K562 (cell line): ENCODE measurements at regions not wholly inside any gene's neighbourhood (a gene's known extent, or its start where the extent isn't known, plus 50 kb on each side); places are given as distances from the start of the nearest gene placed in this dataset.

Source experiments
- ATAC-seq: fragments of 200-7000 bp; cut with Tn5 transposase; 3 replicates; pipeline ENCODE4 v1.9.1; 2020; ENCODE audit warnings: moderate library complexity
- BruUV-seq: library from RNA; stranded (reverse); fragments of 400-500 nt; replicated peaks from 2 replicates; lab custom pipeline; 2021; lab: Mats Ljungman, UMichigan
- CTCF ChIA-PET: fragments of 300-600 bp; formaldehyde crosslinking; extraction: SDS; loops from one replicate; lab custom pipeline; 2021; ENCODE audit warnings: low intra/inter-chr PET ratio; lab: Yijun Ruan, JAX
- POLR2A ChIA-PET: fragments of 300-600, 350-650 bp; sonication (Branson Sonifier 250); formaldehyde crosslinking; extraction: SDS; loops from one replicate; lab custom pipeline; 2021; ENCODE audit warnings: antibody characterized with exemption, inconsistent platforms; lab: Yijun Ruan, JAX
- DNase-seq, 4 experiments: peaks; one replicate each; pipeline versions ENCODE4 v3.0.0 to v3.0.0-alpha.2; 2011 to 2018; ENCODE audit warnings: low spot score in 3 of 4, mixed read lengths in 3 of 4; ENCODE audit errors: extremely low read depth in 1 of 4
- FAIRE-seq: peaks from 2 replicates; lab custom pipeline; 2011; peaks lifted over from hg19 to GRCh38; lab: Jason Lieb, UNC
- H2AFZ ChIP-seq: 2 replicates; pipeline ENCODE4 v1.6.0; 2011; ENCODE audit warnings: low read depth, low read length, control low read depth, inconsistent platforms
- H3K27ac ChIP-seq: fragments of 200-600 bp; 3 replicates; pipeline ENCODE4 v1.8.0; 2011; ENCODE audit warnings: low read depth, mild to moderate bottlenecking, control low read depth, inconsistent platforms, low read length, moderate library complexity, mixed read lengths; ENCODE audit errors: extremely low read depth
- H3K27me3 ChIP-seq, 2 experiments: fragments of 300-600 bp in 1 of 2; 2 replicates in 1 of 2; 3 replicates in 1 of 2; pipeline versions ENCODE4 v1.6.0 to v1.8.0; 2011; ENCODE audit warnings: inconsistent platforms in 2 of 2, low read length in 2 of 2, mild to moderate bottlenecking in 1 of 2, mixed read lengths in 1 of 2, moderate library complexity in 1 of 2; ENCODE audit not compliant: control insufficient read depth in 2 of 2, insufficient read depth in 2 of 2
- H3K36me3 ChIP-seq: fragments of 300-600 bp; 3 replicates; pipeline ENCODE4 v1.8.0; 2011; ENCODE audit warnings: mild to moderate bottlenecking, low read length, inconsistent platforms; ENCODE audit not compliant: control insufficient read depth, insufficient read depth
- H3K4me1 ChIP-seq, 2 experiments: fragments of 200-600 bp in 1 of 2; replicated peaks in 1 of 2; 2 replicates in 1 of 2; 3 replicates in 1 of 2; pipeline versions ENCODE4 v1.5.1 to v1.8.0; 2011; ENCODE audit warnings: inconsistent platforms in 2 of 2, low read length in 2 of 2, mild to moderate bottlenecking in 1 of 2, mixed read lengths in 1 of 2, moderate library complexity in 1 of 2; ENCODE audit not compliant: control insufficient read depth in 2 of 2, insufficient read depth in 2 of 2
- H3K4me2 ChIP-seq: 2 replicates; pipeline ENCODE4 v1.6.1; 2011; ENCODE audit warnings: low read length, control low read depth, inconsistent platforms, mixed read lengths; ENCODE audit not compliant: insufficient read depth
- H3K4me3 ChIP-seq: fragments of 200-600 bp; sonication (generic), shearing (Covaris generic); 2 replicates; pipeline ENCODE4 v1.5.1; 2016; ENCODE audit warnings: control low read depth, inconsistent platforms
- H3K79me2 ChIP-seq: fragments of 200-600 bp; 3 replicates; pipeline ENCODE4 v1.8.0; 2011; ENCODE audit warnings: low read length, inconsistent platforms; ENCODE audit not compliant: control insufficient read depth, insufficient read depth
- H3K9ac ChIP-seq, 2 experiments: 2 replicates each; pipeline versions ENCODE4 v1.6.0 to v1.6.1; 2011; ENCODE audit warnings: low read depth in 2 of 2, low read length in 2 of 2, control low read depth in 1 of 2, inconsistent platforms in 1 of 2, mild to moderate bottlenecking in 1 of 2, mixed read lengths in 1 of 2; ENCODE audit not compliant: insufficient read depth in 1 of 2
- H3K9me1 ChIP-seq: one replicate; pipeline ENCODE4 v1.6.0; 2011; ENCODE audit warnings: inconsistent platforms, mild to moderate bottlenecking, low read length, moderate library complexity; ENCODE audit not compliant: control insufficient read depth, insufficient read depth
- H3K9me3 ChIP-seq: replicated peaks from 2 replicates; pipeline ENCODE4 v1.5.1; 2011; ENCODE audit warnings: low read depth, low read length, inconsistent platforms; ENCODE audit not compliant: control insufficient read depth, insufficient read depth
- H4K20me1 ChIP-seq: replicated peaks from 2 replicates; pipeline ENCODE4 v1.6.1; 2011; ENCODE audit warnings: low read length, inconsistent platforms, mixed read lengths; ENCODE audit not compliant: control insufficient read depth, insufficient read depth
- CHD2 ChIP-seq: IDR thresholded peaks from 2 replicates; pipeline ENCODE4 v1.6.1; 2011; ENCODE audit warnings: low read depth, low read length
- ESRRA ChIP-seq: fragments of 450-650 bp; IDR thresholded peaks from 2 replicates; pipeline ENCODE4 v1.6.1; 2014; ENCODE audit warnings: low read depth, mild to moderate bottlenecking, moderate library complexity, borderline replicate concordance
- HEY1 ChIP-seq: fragments of 250-450 bp; sonication (Bioruptor Pico); IDR thresholded peaks from 2 replicates; pipeline ENCODE4 v1.5.0; 2020; ENCODE audit warnings: mild to moderate bottlenecking, moderate library complexity, borderline replicate concordance
- IRF2 ChIP-seq: sonication (generic); formaldehyde crosslinking; IDR thresholded peaks from 2 replicates; pipeline ENCODE4 v1.8.1; 2022; ENCODE audit warnings: mild to moderate bottlenecking, missing genetic modification reagents
- MEF2D ChIP-seq: conservative IDR thresholded peaks from 2 replicates; pipeline ENCODE4 v1.6.1; 2016; ENCODE audit warnings: low read depth, missing genetic modification characterization, missing compliant biosample characterization
- MTF1 ChIP-seq: fragments of 250-450 bp; sonication (Bioruptor Pico); IDR thresholded peaks from 2 replicates; pipeline ENCODE4 v1.9.0; 2021; ENCODE audit warnings: moderate library complexity, mild to moderate bottlenecking, inconsistent platforms, borderline replicate concordance
- MXI1 ChIP-seq: IDR thresholded peaks from 2 replicates; pipeline ENCODE4 v1.6.1; 2011; ENCODE audit warnings: low read depth, mild to moderate bottlenecking, improper control_type of control experiment, low read length
- NUFIP1 ChIP-seq: fragments of 450-650 bp; IDR thresholded peaks from 2 replicates; pipeline ENCODE4 v1.6.1; 2018; ENCODE audit not compliant: partially characterized antibody
- RAD51 ChIP-seq: fragments of 450-650 bp; IDR thresholded peaks from 2 replicates; pipeline ENCODE4 v1.7.1; 2016; ENCODE audit warnings: low read depth, mild to moderate bottlenecking, borderline replicate concordance
- RFX1 ChIP-seq: fragments of 450-650 bp; IDR thresholded peaks from 2 replicates; pipeline ENCODE4 v1.6.1; 2016; ENCODE audit warnings: mild to moderate bottlenecking, moderate library complexity
- TEAD1 ChIP-seq, 2 experiments: fragments of 450-650 bp in 1 of 2; sonication (generic) in 1 of 2; formaldehyde crosslinking; IDR thresholded peaks; 2 replicates each; pipeline versions ENCODE4 v1.4.0 to v1.8.0; 2020 to 2022; ENCODE audit warnings: mild to moderate bottlenecking in 2 of 2, missing genetic modification reagents in 1 of 2
- WGBS: fragments of 100-300 bp; shearing (Covaris generic); methylation state at CpG from one replicate; pipeline ENCODE4 v1.1.6; 2016; ENCODE audit warnings: low coverage, mixed read lengths; ENCODE audit not compliant: insufficient coverage; ENCODE audit errors: missing lambda C conversion rate; 5-methylcytosine and 5-hydroxymethylcytosine counted together
- in situ Hi-C: fragments of 300-500 bp; cut with MboI; formaldehyde crosslinking; loops from 4 replicates; pipeline ENCODE4 v1.15.0; 2018; ENCODE audit warnings: inconsistent platforms, mixed read lengths
- intact Hi-C: fragments of 100-400 bp; cut with micrococcal nuclease; formaldehyde crosslinking; loops from 2 replicates; pipeline ENCODE4 v1.14.2; 2022
- TF ChIP-seq, protein P1 (sequence below): fragments of 250-450 bp; sonication (Bioruptor Pico); IDR thresholded peaks from 2 replicates; pipeline ENCODE4 v1.8.0; 2021; ENCODE audit warnings: moderate library complexity, mild to moderate bottlenecking, inconsistent platforms

DNA sequence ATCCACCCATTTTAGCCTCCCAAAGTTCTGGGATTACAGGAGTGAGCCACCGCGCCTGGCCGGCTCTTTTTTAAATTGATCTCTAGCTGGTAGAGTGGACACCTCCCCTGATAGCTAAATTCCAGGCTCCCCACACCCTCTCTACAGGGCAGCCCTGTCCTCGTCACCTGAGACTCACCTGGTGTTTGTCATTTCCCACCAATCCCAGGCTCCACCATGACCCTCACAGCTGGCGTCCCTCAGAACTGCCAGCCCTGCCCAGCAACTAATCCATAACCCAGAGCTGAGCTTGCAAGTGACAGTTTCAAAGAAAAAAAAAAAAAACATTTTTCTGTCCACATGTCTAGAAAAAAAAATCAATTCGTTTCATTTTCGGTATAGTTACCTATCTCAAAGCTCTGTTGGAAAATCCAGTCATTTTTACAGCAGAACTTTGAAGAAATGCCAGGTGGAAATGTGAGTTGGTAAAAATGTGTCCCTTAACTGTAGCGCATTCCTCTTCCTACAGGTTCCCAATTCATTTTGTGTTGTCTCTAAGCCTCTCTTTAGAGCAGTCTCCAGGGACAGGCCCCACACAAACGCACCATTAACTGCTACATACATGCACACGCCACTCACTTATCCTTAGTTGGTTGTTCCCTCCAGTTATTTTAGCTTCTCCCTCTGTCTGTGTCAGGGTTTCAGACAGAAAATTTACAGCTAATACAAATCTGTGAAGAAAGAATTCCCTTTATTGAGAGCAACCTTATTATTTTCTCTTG lies 294.7 kb downstream of the FBXO15 start (continued):
- TF ChIP-seq MEF2D (tag) (no peak), IRF2 (CRISPR knock-in tag) (no peak), NUFIP1 (no peak), RFX1 (no peak), TEAD1 (CRISPR knock-in tag; IDR thresholded peaks at IDR 0.05) (no peak)
- TF ChIP-seq, protein P1, sequence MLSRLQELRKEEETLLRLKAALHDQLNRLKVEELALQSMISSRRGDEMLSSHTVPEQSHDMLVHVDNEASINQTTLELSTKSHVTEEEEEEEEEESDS (CRISPR knock-in tag) = no peak

DNA sequence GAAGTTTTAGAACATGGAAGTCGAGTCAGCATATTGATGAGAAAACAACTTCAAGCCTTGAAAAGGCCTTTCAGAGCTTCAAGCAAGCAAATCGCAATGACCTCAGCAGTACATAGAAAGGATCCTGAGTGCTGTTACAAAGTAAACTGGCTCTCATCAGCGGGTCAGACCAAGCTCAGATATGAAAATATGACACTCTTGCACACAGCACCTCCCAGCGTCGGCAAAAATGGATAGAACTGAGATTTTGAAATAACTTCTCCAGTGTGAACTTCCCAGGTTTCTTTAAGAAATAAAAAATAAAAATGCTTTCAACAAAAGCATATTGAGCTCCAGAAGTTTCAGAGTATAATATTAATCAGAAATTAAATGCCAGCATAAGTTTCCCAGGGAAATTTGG lies 296.9 kb downstream of the FBXO15 start:
- Histone ChIP-seq H3K27me3 (no peaks in the 10 kb centered on the region), H3K4me3 (no peak overlapping the region), H3K36me3 (no peaks in the 10 kb centered on the region), H2AFZ (no peak overlapping the region), H3K9ac (no peak overlapping the region), H4K20me1 (no peaks in the 10 kb centered on the region)
- no peak for ATAC-seq
- BruUV-seq = no TSS peak
- CTCF ChIA-PET = no interaction called here
- no peak for TF ChIP-seq MTF1 (CRISPR knock-in tag)
- no peak for TF ChIP-seq CHD2
- TF ChIP-seq ESRRA = no peak
- no peak for TF ChIP-seq MXI1
- TF ChIP-seq RAD51 = no peak
- TF ChIP-seq HEY1 (CRISPR knock-in tag) = no peak
- TF ChIP-seq, all 486 proteins: peak for 0
- in situ Hi-C loops = no loop called here
- Histone ChIP-seq H3K9me3 (no peaks in the 10 kb centered on the region), H3K27ac (no peak overlapping the region), H3K79me2 (no peaks in the 10 kb centered on the region), H3K9me1 (no peaks in the 10 kb centered on the region), H3K4me1 (no peaks in the 10 kb centered on the region), H3K4me2 (no peak overlapping the region)
- POLR2A ChIA-PET = no interaction called here
- intact Hi-C loops = no loop called here
- DNase-seq = no peak
- 0% methylated on average over 5 of the region's 5 CpGs for WGBS
- no peak for FAIRE-seq
